HEK293 (cell line): ENCODE measurements at regions not wholly inside any gene's neighbourhood (a gene's known extent, or its start where the extent isn't known, plus 50 kb on each side); places are given as distances from the start of the nearest gene placed in this dataset.
"Not testable (repeated sequence)": the region's sequence is repeated elsewhere in the genome, so short reads cannot be mapped to it uniquely, and the experiment has no call there.

ENCODE experiments used
- CTCF ChIA-PET: fragments of 350-600 bp; formaldehyde crosslinking; extraction: SDS; loops from one replicate; lab custom pipeline; 2021; ENCODE audit warnings: antibody characterized with exemption; lab: Yijun Ruan, JAX
- POLR2A ChIA-PET: fragments of 300-600 bp; formaldehyde crosslinking; extraction: SDS; loops from one replicate; lab custom pipeline; 2020; ENCODE audit warnings: antibody characterized with exemption, inconsistent platforms; lab: Yijun Ruan, JAX
- H3K27ac ChIP-seq: fragments of 200-500 bp; sonication (Bioruptor generic); 2 replicates; pipeline ENCODE4 v1.5.1; 2014; ENCODE audit warnings: low read depth, low read length, control low read depth, inconsistent platforms; ENCODE audit errors: extremely low read depth
- H3K36me3 ChIP-seq, 2 experiments: fragments of 200-500 bp in 1 of 2; sonication (Bioruptor generic) in 1 of 2; 1 replicate in 1 of 2; 2 replicates in 1 of 2; pipeline ENCODE4 v1.5.1; 2014 to 2017; ENCODE audit warnings: inconsistent platforms in 2 of 2, low read length in 2 of 2; ENCODE audit not compliant: control insufficient read depth in 2 of 2, insufficient read depth in 1 of 2
- H3K4me1 ChIP-seq: fragments of 200-500 bp; sonication (Bioruptor generic); 2 replicates; pipeline ENCODE4 v1.5.1; 2014; ENCODE audit warnings: mild to moderate bottlenecking, low read length, inconsistent platforms; ENCODE audit not compliant: control insufficient read depth, insufficient read depth
- H3K4me3 ChIP-seq: 2 replicates; pipeline ENCODE4 v1.5.1; 2011; ENCODE audit warnings: low read depth, mild to moderate bottlenecking, control low read depth, low read length, moderate library complexity
- H3K9me3 ChIP-seq: fragments of 200-500 bp; sonication (Bioruptor generic); 2 replicates; pipeline ENCODE4 v1.5.1; 2014; ENCODE audit warnings: low read depth, low read length, inconsistent platforms; ENCODE audit not compliant: control insufficient read depth, insufficient read depth
- ELK4 ChIP-seq: IDR thresholded peaks from 2 replicates; pipeline ENCODE4 v1.6.1; 2011; ENCODE audit warnings: mild to moderate bottlenecking, low read depth, low read length, borderline replicate concordance
- GLI2 ChIP-seq: fragments of 450-650 bp; formaldehyde crosslinking; IDR thresholded peaks from 2 replicates; pipeline ENCODE4; 2017; ENCODE audit warnings: missing biosample characterization, missing genetic modification characterization, low read depth, borderline replicate concordance
- GLIS2 ChIP-seq: fragments of 450-650 bp; formaldehyde crosslinking; IDR thresholded peaks from 2 replicates; pipeline ENCODE4 v1.5.1; 2016; ENCODE audit warnings: missing biosample characterization, missing genetic modification characterization
- ZBTB21 ChIP-seq: fragments of 450-650 bp; formaldehyde crosslinking; IDR thresholded peaks from 2 replicates; pipeline ENCODE4 v1.5.1; 2017; ENCODE audit warnings: missing biosample characterization, missing genetic modification characterization
- ZBTB44 ChIP-seq: fragments of 450-650 bp; IDR thresholded peaks from 2 replicates; pipeline ENCODE4 v1.5.1; 2018; ENCODE audit warnings: missing biosample characterization, mild to moderate bottlenecking, missing genetic modification characterization
- ZBTB49 ChIP-seq: fragments of 450-650 bp; formaldehyde crosslinking; IDR thresholded peaks from 2 replicates; pipeline ENCODE4 v1.5.1; 2016; ENCODE audit warnings: missing biosample characterization, missing genetic modification characterization, low read depth
- ZEB2 ChIP-seq: fragments of 450-650 bp; formaldehyde crosslinking; IDR thresholded peaks from 2 replicates; pipeline ENCODE4 v1.5.1; 2016; ENCODE audit warnings: missing biosample characterization, missing genetic modification characterization
- ZFHX2 ChIP-seq: fragments of 450-650 bp; formaldehyde crosslinking; conservative IDR thresholded peaks from 2 replicates; pipeline ENCODE4 v1.5.1; 2016; ENCODE audit warnings: missing biosample characterization, missing genetic modification characterization
- ZNF155 ChIP-seq: fragments of 450-650 bp; formaldehyde crosslinking; IDR thresholded peaks from 2 replicates; pipeline ENCODE4 v1.5.1; 2016; ENCODE audit warnings: missing biosample characterization, missing genetic modification characterization
- ZNF221 ChIP-seq: fragments of 450-650 bp; formaldehyde crosslinking; IDR thresholded peaks from 2 replicates; pipeline ENCODE4 v1.5.1; 2017; ENCODE audit warnings: missing biosample characterization, missing genetic modification characterization, borderline replicate concordance
- ZNF366 ChIP-seq: fragments of 450-650 bp; formaldehyde crosslinking; conservative IDR thresholded peaks from 2 replicates; pipeline ENCODE4 v1.5.1; 2016; ENCODE audit warnings: missing biosample characterization, missing genetic modification characterization
- ZNF449 ChIP-seq: fragments of 450-650 bp; formaldehyde crosslinking; IDR thresholded peaks from 2 replicates; pipeline ENCODE4 v1.5.1; 2017; ENCODE audit warnings: missing biosample characterization, mild to moderate bottlenecking, missing genetic modification characterization, moderate library complexity
- ZNF488 ChIP-seq: fragments of 450-650 bp; formaldehyde crosslinking; IDR thresholded peaks from 2 replicates; pipeline ENCODE4 v1.5.1; 2016; ENCODE audit warnings: missing biosample characterization, missing genetic modification characterization
- ZNF510 ChIP-seq: fragments of 450-650 bp; formaldehyde crosslinking; IDR thresholded peaks from 2 replicates; pipeline ENCODE4 v1.5.1; 2018; ENCODE audit warnings: mild to moderate bottlenecking, missing genetic modification characterization, missing biosample characterization; ENCODE audit not compliant: insufficient replicate concordance
- ZNF521 ChIP-seq: fragments of 450-650 bp; formaldehyde crosslinking; IDR thresholded peaks from 2 replicates; pipeline ENCODE4 v1.5.1; 2017; ENCODE audit warnings: missing biosample characterization, mild to moderate bottlenecking, missing genetic modification characterization
- ZNF580 ChIP-seq: fragments of 450-650 bp; formaldehyde crosslinking; IDR thresholded peaks from 2 replicates; pipeline ENCODE4 v1.5.1; 2016; ENCODE audit warnings: missing biosample characterization, missing genetic modification characterization
- ZNF600 ChIP-seq: fragments of 450-650 bp; formaldehyde crosslinking; IDR thresholded peaks from 2 replicates; pipeline ENCODE4 v1.5.1; 2016; ENCODE audit warnings: missing biosample characterization, missing genetic modification characterization
- ZNF660 ChIP-seq: fragments of 450-650 bp; IDR thresholded peaks from 2 replicates; pipeline ENCODE4 v1.5.1; 2018; ENCODE audit warnings: missing biosample characterization, mild to moderate bottlenecking, missing genetic modification characterization
- ZNF704 ChIP-seq: fragments of 450-650 bp; formaldehyde crosslinking; IDR thresholded peaks from 2 replicates; pipeline ENCODE4 v1.5.1; 2016; ENCODE audit warnings: missing biosample characterization, missing genetic modification characterization
- ZNF830 ChIP-seq: fragments of 450-650 bp; IDR thresholded peaks from 2 replicates; pipeline ENCODE4 v1.5.0; 2018; ENCODE audit warnings: missing biosample characterization, missing genetic modification characterization, low read depth, mild to moderate bottlenecking, moderate library complexity
- ZNF837 ChIP-seq: fragments of 450-650 bp; formaldehyde crosslinking; IDR thresholded peaks from 2 replicates; pipeline ENCODE4 v1.5.1; 2016; ENCODE audit warnings: missing biosample characterization, missing genetic modification characterization
- ZSCAN30 ChIP-seq: fragments of 450-650 bp; IDR thresholded peaks from 2 replicates; pipeline ENCODE4 v1.5.1; 2018; ENCODE audit warnings: missing biosample characterization, mild to moderate bottlenecking, missing genetic modification characterization, moderate library complexity

- no peak for TF ChIP-seq ZNF449 (tag by site-specific recombination)
- TF ChIP-seq ZNF510 (tag by site-specific recombination), result no peak
- TF ChIP-seq ZEB2 (tag by site-specific recombination), result no peak
- no peak for TF ChIP-seq ZNF488 (tag by site-specific recombination)
- TF ChIP-seq ZNF580 (tag by site-specific recombination), result no peak
- TF ChIP-seq ZNF366 (tag by site-specific recombination), result no peak
- TF ChIP-seq, all 188 proteins: peak for 0
Measured at GRCh38 chr11:96540875-96541274, 151.1 kb downstream of the JRKL start (continued).

- Histone ChIP-seq H3K9me3 (no peaks in the 10 kb centered on the region), H3K27ac (no peak overlapping the region), H3K36me3 (no peaks in the 10 kb centered on the region), H3K4me3 (no peak overlapping the region), H3K4me1 (no peaks in the 10 kb centered on the region; the same call in 1 of the 2 replicates)
- ChIA-PET CTCF (no interaction called here), POLR2A (no interaction called here)
- TF ChIP-seq ZNF704 (no peak), ZNF837 (no peak), ZNF600 (tag by site-specific recombination) (no peak), ZNF521 (tag by site-specific recombination) (no peak)
Measured at GRCh38 chr11:96543177-96543576, 153.4 kb downstream of the JRKL start.

GRCh38 chr11:96545192-96545591 is 155.4 kb downstream of the JRKL start:
- H3K27ac ChIP-seq, CTCF ChIA-PET, POLR2A ChIA-PET, H3K9me3 ChIP-seq, H3K4me1 ChIP-seq, H3K36me3 ChIP-seq, H3K4me3 ChIP-seq: not testable (repeated sequence)

- no peaks in the 10 kb centered on the region for H3K4me1 ChIP-seq
- ChIA-PET POLR2A (no interaction called here), CTCF (no interaction called here)
- H3K36me3 ChIP-seq, result no peaks in the 10 kb centered on the region
- H3K27ac ChIP-seq, result no peak overlapping the region
- H3K9me3 ChIP-seq, result no peaks in the 10 kb centered on the region
- H3K4me3 ChIP-seq, result no peak overlapping the region
- TF ChIP-seq ZNF155 (tag by site-specific recombination) (no peak), ZFHX2 (tag by site-specific recombination) (no peak), ZNF830 (tag by site-specific recombination) (no peak), GLIS2 (tag by site-specific recombination) (no peak), ZBTB21 (tag by site-specific recombination) (no peak), ELK4 (no peak), ZNF521 (tag by site-specific recombination) (no peak), ZSCAN30 (tag by site-specific recombination) (no peak), ZNF221 (no peak), ZBTB49 (tag by site-specific recombination) (no peak), ZNF660 (tag by site-specific recombination) (no peak), ZBTB44 (tag by site-specific recombination) (no peak), GLI2 (tag by site-specific recombination) (no peak)
Measured at GRCh38 chr11:96551136-96551535, 161.3 kb downstream of the JRKL start.
